H1 (cell line): ENCODE measurements at regions not wholly inside any gene's neighbourhood (a gene's known extent, or its start where the extent isn't known, plus 50 kb on each side); places are given as distances from the start of the nearest gene placed in this dataset.

Experiments
- CTCF ChIA-PET: fragments of 300-600 bp; sonication (Branson Sonifier 250); formaldehyde crosslinking; loops from one replicate; lab custom pipeline; 2021; ENCODE audit not compliant: partially characterized antibody; lab: Charles Lee
- POLR2A ChIA-PET: fragments of 300-600 bp; sonication (Branson Sonifier 250); formaldehyde crosslinking; loops from one replicate; lab custom pipeline; 2021; ENCODE audit warnings: inconsistent platforms; ENCODE audit not compliant: partially characterized antibody; lab: Charles Lee
- DNase-seq, 2 experiments: peaks; one replicate each; pipeline versions ENCODE4 v3.0.0 to v3.0.0-alpha.2; 2010 to 2022; ENCODE audit warnings: low spot score in 2 of 2, low read depth in 1 of 2, mixed read lengths in 1 of 2
- FAIRE-seq: peaks from 2 replicates; lab custom pipeline; 2011; peaks lifted over from hg19 to GRCh38; lab: Jason Lieb, UNC
- H2AFZ ChIP-seq: 2 replicates; pipeline ENCODE4 v1.8.1; 2012; ENCODE audit warnings: low read length, inconsistent platforms
- H2AK5ac ChIP-seq: 2 replicates; pipeline ENCODE4 v1.6.1; 2013; ENCODE audit warnings: low read depth, low read length
- H2BK120ac ChIP-seq: replicated peaks from 2 replicates; pipeline ENCODE3; 2013; ENCODE audit warnings: low read depth, low read length, inconsistent platforms
- H2BK12ac ChIP-seq: 2 replicates; pipeline ENCODE4 v1.6.1; 2013; ENCODE audit warnings: low read depth, low read length
- H2BK15ac ChIP-seq: 2 replicates; pipeline ENCODE4 v1.6.1; 2013; ENCODE audit warnings: low read length
- H2BK20ac ChIP-seq: 2 replicates; pipeline ENCODE4 v1.6.1; 2013; ENCODE audit warnings: low read length
- H2BK5ac ChIP-seq: 2 replicates; pipeline ENCODE4 v1.6.1; 2013; ENCODE audit warnings: low read depth, low read length
- H3K14ac ChIP-seq: 2 replicates; pipeline ENCODE4 v1.6.1; 2013; ENCODE audit warnings: inconsistent platforms; ENCODE audit not compliant: insufficient read length
- H3K18ac ChIP-seq: 2 replicates; pipeline ENCODE4 v1.6.1; 2013; ENCODE audit warnings: low read length; ENCODE audit errors: extremely low read depth
- H3K23ac ChIP-seq: 2 replicates; pipeline ENCODE4 v1.6.1; 2013; ENCODE audit warnings: inconsistent platforms; ENCODE audit not compliant: insufficient read length
- H3K23me2 ChIP-seq: 2 replicates; pipeline ENCODE4 v1.6.1; 2013; ENCODE audit warnings: low read depth, low read length
- H3K27ac ChIP-seq: 2 replicates; pipeline ENCODE4 v1.6.1; 2011; ENCODE audit warnings: low read depth, low read length, inconsistent platforms
- H3K27me3 ChIP-seq, 4 experiments: replicated peaks in 1 of 4; 1 replicate in 1 of 4; 2 replicates in 3 of 4; pipeline versions ENCODE4 v1.6.1 to v1.8.1; 2011 to 2013; ENCODE audit warnings: low read length in 3 of 4, mild to moderate bottlenecking in 3 of 4, inconsistent platforms in 2 of 4, mixed read lengths in 2 of 4, moderate library complexity in 1 of 4; ENCODE audit not compliant: control insufficient read depth in 3 of 4, insufficient read depth in 3 of 4; ENCODE audit errors: extremely low read depth in 1 of 4
- H3K36me3 ChIP-seq, 4 experiments: 2 replicates each; pipeline versions ENCODE4 v1.6.1 to v1.8.1; 2011 to 2013; ENCODE audit warnings: mild to moderate bottlenecking in 4 of 4, low read length in 3 of 4, moderate library complexity in 2 of 4, control low read depth in 1 of 4, inconsistent platforms in 1 of 4; ENCODE audit not compliant: insufficient read depth in 4 of 4, control insufficient read depth in 2 of 4
- H3K4ac ChIP-seq: replicated peaks from 2 replicates; pipeline ENCODE3; 2013; ENCODE audit warnings: low read length, low read depth, mixed read lengths, inconsistent platforms; ENCODE audit not compliant: insufficient read length
- H3K4me1 ChIP-seq, 4 experiments: replicated peaks in 1 of 4; 1 replicate in 1 of 4; 2 replicates in 3 of 4; pipeline versions ENCODE4 v1.6.1 to v1.8.1; 2011 to 2013; ENCODE audit warnings: low read length in 3 of 4, inconsistent platforms in 2 of 4, mixed read lengths in 1 of 4; ENCODE audit not compliant: insufficient read depth in 4 of 4, control insufficient read depth in 3 of 4
- H3K4me2 ChIP-seq, 2 experiments: 2 replicates each; pipeline versions ENCODE4 v1.6.1 to v1.8.1; 2011 to 2013; ENCODE audit warnings: low read depth in 2 of 2, low read length in 2 of 2, control low read depth in 1 of 2, inconsistent platforms in 1 of 2, mild to moderate bottlenecking in 1 of 2; ENCODE audit not compliant: insufficient read depth in 1 of 2
- H3K4me3 ChIP-seq, 4 experiments: fragments of 200-600, 300-600 bp in 1 of 4; sonication (generic), shearing (Covaris generic), sonication (Bioruptor Twin) in 1 of 4; 2 replicates each; pipeline versions ENCODE4 v1.5.1 to v1.8.1; 2011 to 2016; ENCODE audit warnings: low read length in 4 of 4, low read depth in 3 of 4, control low read depth in 2 of 4, inconsistent platforms in 2 of 4, mild to moderate bottlenecking in 2 of 4, mixed read lengths in 1 of 4, moderate library complexity in 1 of 4; ENCODE audit not compliant: insufficient read depth in 2 of 4; ENCODE audit errors: extremely low read depth in 1 of 4
- H3K56ac ChIP-seq: replicated peaks from 2 replicates; pipeline ENCODE3; 2013; ENCODE audit warnings: low read depth, mild to moderate bottlenecking, mixed read lengths, low read length, inconsistent platforms; ENCODE audit not compliant: insufficient read length
- H3K79me1 ChIP-seq: 2 replicates; pipeline ENCODE4 v1.6.1; 2013; ENCODE audit warnings: low read depth, low read length, control low read depth
- H3K79me2 ChIP-seq, 2 experiments: 2 replicates each; pipeline versions ENCODE4 v1.6.1 to v1.8.1; 2012 to 2013; ENCODE audit warnings: low read length in 2 of 2, mild to moderate bottlenecking in 2 of 2, inconsistent platforms in 1 of 2; ENCODE audit not compliant: insufficient read depth in 2 of 2, control insufficient read depth in 1 of 2
- H3K9ac ChIP-seq, 4 experiments: replicated peaks in 1 of 4; 1 replicate in 1 of 4; 2 replicates in 3 of 4; pipeline versions ENCODE4 v1.6.1 to v1.8.1; 2011 to 2013; ENCODE audit warnings: low read depth in 3 of 4, low read length in 3 of 4, control low read depth in 2 of 4, mild to moderate bottlenecking in 2 of 4, moderate library complexity in 2 of 4, inconsistent platforms in 1 of 4; ENCODE audit errors: extremely low read depth in 1 of 4
- H3K9me3 ChIP-seq, 2 experiments: 2 replicates each; pipeline versions ENCODE4 v1.6.1 to v1.8.1; 2012 to 2013; ENCODE audit warnings: mild to moderate bottlenecking in 2 of 2, moderate library complexity in 2 of 2, control low read depth in 1 of 2, inconsistent platforms in 1 of 2, low read depth in 1 of 2, low read length in 1 of 2, mixed read lengths in 1 of 2; ENCODE audit not compliant: insufficient read depth in 2 of 2
- H4K20me1 ChIP-seq, 2 experiments: replicated peaks in 1 of 2; 2 replicates each; pipeline versions ENCODE3 to v1.8.1; 2011 to 2013; ENCODE audit warnings: inconsistent platforms in 2 of 2, low read length in 2 of 2, mild to moderate bottlenecking in 1 of 2; ENCODE audit not compliant: insufficient read depth in 2 of 2, control insufficient read depth in 1 of 2
- H4K5ac ChIP-seq: 2 replicates; pipeline ENCODE4 v1.6.1; 2013; ENCODE audit warnings: low read length, low read depth, mixed read lengths, inconsistent platforms; ENCODE audit not compliant: insufficient read length
- H4K8ac ChIP-seq: 2 replicates; pipeline ENCODE4 v1.8.0; 2013; ENCODE audit warnings: mild to moderate bottlenecking, moderate library complexity, low read length, inconsistent platforms; ENCODE audit not compliant: insufficient read depth; ENCODE audit errors: extremely low read depth
- H4K91ac ChIP-seq: replicated peaks from 2 replicates; pipeline ENCODE3; 2013; ENCODE audit warnings: low read length, mixed read lengths, inconsistent platforms; ENCODE audit not compliant: insufficient read length
- CREB1 ChIP-seq: IDR thresholded peaks from 2 replicates; pipeline ENCODE4 v1.6.1; 2012; ENCODE audit warnings: inconsistent platforms
- EGR1 ChIP-seq: IDR thresholded peaks from 2 replicates; pipeline ENCODE4 v1.6.1; 2011; ENCODE audit warnings: low read depth, low read length, borderline replicate concordance
- FOSL1 ChIP-seq: IDR thresholded peaks from 2 replicates; pipeline ENCODE4 v1.6.1; 2011; ENCODE audit warnings: mild to moderate bottlenecking, low read depth, low read length, moderate library complexity; ENCODE audit not compliant: insufficient read depth
- HDAC2 ChIP-seq, 2 experiments: fragments of 300-600 bp in 1 of 2; sonication (generic) in 1 of 2; IDR thresholded peaks; 2 replicates each; pipeline ENCODE4 v1.6.1; 2011 to 2012; ENCODE audit warnings: low read depth in 2 of 2, low read length in 2 of 2, mild to moderate bottlenecking in 2 of 2, moderate library complexity in 2 of 2, borderline replicate concordance in 1 of 2, inconsistent platforms in 1 of 2
- MAX ChIP-seq: IDR thresholded peaks from 2 replicates; pipeline ENCODE4 v1.6.1; 2012; ENCODE audit warnings: inconsistent platforms
- RFX5 ChIP-seq: IDR thresholded peaks from 2 replicates; pipeline ENCODE4 v1.6.1; 2011; ENCODE audit warnings: low read depth, low read length, improper control_type of control experiment, borderline replicate concordance
- RNF2 ChIP-seq: fragments of 200-900, 300-1000 bp; sonication (generic); IDR thresholded peaks from 2 replicates; pipeline ENCODE4 v1.7.1; 2016; ENCODE audit warnings: borderline replicate concordance, low read depth, mild to moderate bottlenecking, antibody characterized with exemption, low read length; ENCODE audit not compliant: poor library complexity, severe bottlenecking; ENCODE audit errors: missing control alignments
- RXRA ChIP-seq: IDR thresholded peaks from 2 replicates; pipeline ENCODE4 v1.6.1; 2011; ENCODE audit warnings: low read depth, mild to moderate bottlenecking, low read length, moderate library complexity; ENCODE audit not compliant: insufficient read depth
- SIN3A ChIP-seq, 2 experiments: IDR thresholded peaks in 1 of 2; conservative IDR thresholded peaks in 1 of 2; 2 replicates each; pipeline ENCODE4 v1.6.1; 2011 to 2012; ENCODE audit warnings: low read length in 2 of 2, improper control_type of control experiment in 1 of 2, low read depth in 1 of 2, mild to moderate bottlenecking in 1 of 2
- SIX5 ChIP-seq: IDR thresholded peaks from 2 replicates; pipeline ENCODE4 v1.6.1; 2011; ENCODE audit warnings: mild to moderate bottlenecking, low read depth, low read length
- SP2 ChIP-seq: IDR thresholded peaks from 2 replicates; pipeline ENCODE4 v1.6.1; 2012; ENCODE audit warnings: mild to moderate bottlenecking, low read length, inconsistent platforms
- TAF1 ChIP-seq: IDR thresholded peaks from 2 replicates; pipeline ENCODE4 v1.6.1; 2011; ENCODE audit warnings: mild to moderate bottlenecking, low read depth, low read length
- YY1 ChIP-seq: IDR thresholded peaks from 2 replicates; pipeline ENCODE4 v1.6.1; 2011; ENCODE audit warnings: low read depth, mild to moderate bottlenecking, low read length

DNA sequence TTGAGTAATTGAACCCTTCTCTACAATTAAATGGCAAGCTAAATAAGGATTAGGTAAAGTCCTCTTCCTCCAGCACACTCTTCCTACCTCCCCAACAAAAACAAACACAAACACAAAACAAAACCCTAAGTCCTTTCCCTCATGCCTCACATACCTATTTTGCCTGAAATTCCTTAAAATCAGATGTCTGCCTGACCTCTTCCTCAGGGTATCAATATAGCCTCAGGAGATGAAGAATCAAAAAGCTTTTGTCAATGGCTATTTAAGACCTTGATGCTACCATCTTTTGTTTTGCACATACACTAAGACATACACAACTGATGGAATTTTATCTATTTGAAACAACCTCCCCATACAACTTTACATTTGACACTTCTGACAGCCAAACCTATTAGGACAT is 75.1 kb downstream of the TUSC1 start:
- CTCF ChIA-PET: interaction anchor here (0.8 to 1.6 kb wide), 3 partner anchors 11 to 348 kb away, joined by 3 to 5 read pairs (median 4); no protein-coding TSS in a partner anchor
- Histone ChIP-seq H3K4me2 (0 out of 4 replicates have a peak overlapping the region, but pooled peaks of 1 of the 2 experiments have one; percentile 17), H4K91ac (no peak overlapping the region)

More for the DNA sequence above, 75.1 kb downstream of the TUSC1 start:
- H2BK20ac ChIP-seq: no peak overlapping the region
- TF ChIP-seq SP2 (no peak), MAX (no peak), EGR1 (no peak), TAF1 (no peak), SIX5 (no peak), HDAC2 (IDR thresholded peaks at IDR 0.05; ENCODE audit: borderline replicate concordance in 1 of 2, low read depth in 2 of 2, low read length in 2 of 2) (no peak), CREB1 (no peak), RXRA (no peak), RFX5 (no peak), RNF2 (no peak), FOSL1 (no peak), YY1 (no peak), SIN3A (conservative IDR thresholded peaks at IDR 0.05 in 1 of 2, IDR thresholded peaks at IDR 0.05 in 1 of 2; ENCODE audit: low read depth in 1 of 2, low read length in 2 of 2) (no peak)
- no peak overlapping the region for H2BK15ac ChIP-seq
- H3K9me3 ChIP-seq: no peaks in the 10 kb centered on the region
- H3K56ac ChIP-seq: no peak overlapping the region
- no peak overlapping the region for H4K5ac ChIP-seq
- H3K27me3 ChIP-seq: no peaks in the 10 kb centered on the region
- H3K4ac ChIP-seq: no peak overlapping the region
- H3K9ac ChIP-seq: no peak overlapping the region
- no peak overlapping the region for H3K23ac ChIP-seq
- FAIRE-seq (no peak), DNase-seq (no peak)
- POLR2A ChIA-PET: no interaction called here
- no peaks in the 10 kb centered on the region for H4K20me1 ChIP-seq
- H2AK5ac ChIP-seq: no peak overlapping the region
- no peaks in the 10 kb centered on the region for H3K36me3 ChIP-seq
- H2AFZ ChIP-seq: no peak overlapping the region
- H3K18ac ChIP-seq: no peak overlapping the region
- H3K23me2 ChIP-seq: no peaks in the 10 kb centered on the region
- no peak overlapping the region for H3K27ac ChIP-seq
- no peaks in the 10 kb centered on the region for H3K79me2 ChIP-seq
- H2BK5ac ChIP-seq: no peak overlapping the region
- no peak overlapping the region for H3K4me3 ChIP-seq
- H3K4me1 ChIP-seq: peaks cover 0 to 9% (median 3%) of the 10 kb centered on the region in 4 experiments; a peak in 4 of 7 replicates
- no peak overlapping the region for H4K8ac ChIP-seq
- no peak overlapping the region for H2BK12ac ChIP-seq
- H2BK120ac ChIP-seq: no peak overlapping the region
- H3K79me1 ChIP-seq: no peaks in the 10 kb centered on the region
- no peak overlapping the region for H3K14ac ChIP-seq
